Vagina (tissue), 2 donors: ENCODE measurements at regions not wholly inside any gene's neighbourhood (a gene's known extent, or its start where the extent isn't known, plus 50 kb on each side); places are given as distances from the start of the nearest gene placed in this dataset.

Experiments used
- CTCF ChIP-seq, 3 experiments: fragments of 450-650 bp in 2 of 3; fragments of 200-600 bp in 1 of 3; sonication (generic) in 1 of 3; IDR thresholded peaks; one replicate each; pipeline ENCODE4 v1.5.1; 2017 to 2019; ENCODE audit warnings: antibody characterized with exemption in 3 of 3, mild to moderate bottlenecking in 2 of 3, moderate library complexity in 2 of 3
- POLR2A ChIP-seq, 2 donors: fragments of 450-650 bp; IDR thresholded peaks; one replicate each; pipeline ENCODE4 v1.6.1; 2017; ENCODE audit warnings: antibody characterized with exemption in 2 of 2, mild to moderate bottlenecking in 2 of 2, moderate library complexity in 2 of 2
- POLR2AphosphoS5 ChIP-seq, 2 donors: sonication (generic); formaldehyde crosslinking; IDR thresholded peaks; one replicate each; pipeline ENCODE4 v1.9.0; 2017; ENCODE audit warnings: antibody characterized with exemption in 2 of 2, mild to moderate bottlenecking in 2 of 2, low read depth in 1 of 2; ENCODE audit not compliant: insufficient read depth in 1 of 2

GRCh38 chr13:106681997-106682396 lies 114.1 kb upstream of the ARGLU1 start:
- no peak for TF ChIP-seq CTCF (IDR thresholded peaks at IDR 0.05)
- TF ChIP-seq POLR2A (IDR thresholded peaks at IDR 0.05) = no peak
- no peak for TF ChIP-seq POLR2AphosphoS5 (IDR thresholded peaks at IDR 0.05; ENCODE audit: insufficient read depth in 1 of 2, low read depth in 1 of 2)
